ENCODE measurements at regions not wholly inside any gene's neighbourhood (a gene's known extent, or its start where the extent isn't known, plus 50 kb on each side); places are given as distances from the start of the nearest gene placed in this dataset.

DNA sequence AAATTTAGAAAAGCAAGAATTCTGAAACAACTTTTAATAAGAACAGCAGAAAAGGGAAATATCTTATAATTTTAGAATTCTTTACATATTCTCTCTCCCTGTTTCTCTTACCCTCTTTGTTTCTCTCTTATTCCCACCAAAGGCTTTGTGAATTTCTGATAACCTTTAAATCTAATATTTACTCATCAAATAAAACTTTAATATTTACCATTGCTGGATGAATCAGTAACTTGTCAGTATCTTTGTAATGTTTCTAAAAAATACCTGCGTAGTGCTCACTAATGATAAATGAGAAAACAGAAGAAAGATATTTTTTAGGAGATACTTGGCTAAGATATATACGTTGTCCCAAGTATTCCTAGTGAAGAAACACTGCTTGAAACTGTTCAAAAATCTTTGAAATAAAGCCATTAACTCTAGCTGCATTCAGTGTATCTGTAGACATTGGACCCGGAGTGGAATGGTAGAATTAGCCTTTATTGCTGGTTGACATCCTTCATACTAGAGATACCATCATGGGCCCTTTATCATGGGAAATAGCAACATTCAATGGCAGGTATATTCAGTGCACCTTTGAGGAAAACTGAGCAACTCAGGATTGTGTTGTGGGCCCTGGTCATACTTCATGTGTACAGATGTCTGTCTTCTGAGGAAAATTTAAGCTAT is 2160.4 kb downstream of the MAT2B start:
- no peak for ATAC-seq (replicated peaks)
- Mint-ChIP-seq H3K36me3 (no peaks in the 10 kb centered on the region), H3K27me3 (no peaks in the 10 kb centered on the region), H3K4me3 (no peak overlapping the region), H3K27ac (no peak overlapping the region), H3K9me3 (peaks cover 0 to 3% of the 10 kb centered on the region in 2 donors), H3K4me1 (no peaks in the 10 kb centered on the region)
- DNase-seq = no peak

DNA sequence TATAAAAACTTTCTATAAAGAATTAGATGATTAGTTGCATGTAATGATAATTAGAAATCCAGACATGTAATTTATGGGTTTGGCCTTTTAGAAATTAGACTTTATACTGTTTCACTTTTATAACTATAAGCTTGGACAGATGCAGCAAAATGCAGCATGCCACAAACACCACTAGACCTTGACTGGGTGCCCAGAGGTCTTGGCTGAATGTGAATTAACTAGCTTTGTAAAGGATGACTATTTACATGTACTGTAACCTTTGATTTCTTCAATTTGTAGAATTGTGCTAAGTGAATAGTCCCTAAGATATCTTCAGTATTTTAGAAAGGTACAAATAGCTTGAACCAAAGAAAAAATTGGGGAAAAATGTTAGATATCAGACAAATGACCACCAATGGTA is 2168.1 kb downstream of the MAT2B start:
- Mint-ChIP-seq H3K36me3 (no peaks in the 10 kb centered on the region), H3K4me1 (no peaks in the 10 kb centered on the region), H3K9me3 (peaks cover 4 to 7% of the 10 kb centered on the region in 2 donors), H3K27me3 (no peaks in the 10 kb centered on the region), H3K4me3 (no peak overlapping the region), H3K27ac (no peak overlapping the region)
- DNase-seq (no peak), ATAC-seq (replicated peaks) (no peak)

DNA sequence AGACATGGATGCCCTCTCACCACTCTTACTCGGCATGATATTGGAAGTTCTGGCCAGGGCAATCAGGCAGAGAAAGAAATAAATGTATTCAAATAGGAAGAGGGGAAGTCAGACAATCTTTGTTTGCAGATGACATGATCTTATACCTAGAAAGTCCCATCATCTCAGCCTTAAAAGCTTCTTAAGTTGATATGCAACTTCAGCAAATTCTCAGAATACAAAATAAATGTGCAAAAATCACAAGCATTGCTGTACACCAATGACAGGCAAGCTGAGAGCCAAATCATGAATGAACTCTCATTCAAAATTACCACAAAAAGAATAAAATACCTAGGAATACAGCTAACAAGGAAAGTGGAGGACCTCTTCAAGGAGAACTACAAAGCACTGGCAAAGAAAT is 2190.4 kb downstream of the MAT2B start:
- no peak for DNase-seq
- Mint-ChIP-seq H3K4me3 (no peak overlapping the region), H3K4me1 (no peaks in the 10 kb centered on the region), H3K9me3 (peaks cover 5 to 7% of the 10 kb centered on the region in 2 donors), H3K27me3 (no peaks in the 10 kb centered on the region), H3K27ac (no peak overlapping the region), H3K36me3 (no peaks in the 10 kb centered on the region)
- no peak for ATAC-seq (replicated peaks)

DNA sequence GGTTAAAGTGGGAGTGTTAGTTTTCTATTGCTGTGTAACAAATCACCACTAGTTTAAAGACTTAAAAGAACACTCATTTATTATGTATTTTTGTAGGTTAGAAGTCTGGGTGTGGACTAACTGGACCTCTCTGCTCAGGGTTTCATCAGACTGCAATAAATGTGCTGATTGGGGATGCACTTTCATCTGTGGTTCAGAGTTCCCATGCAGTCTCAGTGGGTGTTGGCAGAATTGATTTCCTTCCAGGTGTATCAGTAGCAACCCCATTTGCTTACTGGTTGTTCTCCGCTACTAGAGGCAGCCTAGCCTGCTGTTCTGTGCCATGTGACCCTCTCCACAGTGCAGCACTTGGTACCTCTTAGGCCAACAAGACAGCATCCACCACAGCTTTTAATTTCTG is 2200.5 kb downstream of the MAT2B start:
- DNase-seq (no peak), ATAC-seq (replicated peaks) (no peak)
- Mint-ChIP-seq H3K4me1 (no peaks in the 10 kb centered on the region), H3K27ac (no peak overlapping the region), H3K9me3 (no peaks in the 10 kb centered on the region), H3K27me3 (no peaks in the 10 kb centered on the region), H3K36me3 (no peaks in the 10 kb centered on the region), H3K4me3 (no peak overlapping the region)

DNA sequence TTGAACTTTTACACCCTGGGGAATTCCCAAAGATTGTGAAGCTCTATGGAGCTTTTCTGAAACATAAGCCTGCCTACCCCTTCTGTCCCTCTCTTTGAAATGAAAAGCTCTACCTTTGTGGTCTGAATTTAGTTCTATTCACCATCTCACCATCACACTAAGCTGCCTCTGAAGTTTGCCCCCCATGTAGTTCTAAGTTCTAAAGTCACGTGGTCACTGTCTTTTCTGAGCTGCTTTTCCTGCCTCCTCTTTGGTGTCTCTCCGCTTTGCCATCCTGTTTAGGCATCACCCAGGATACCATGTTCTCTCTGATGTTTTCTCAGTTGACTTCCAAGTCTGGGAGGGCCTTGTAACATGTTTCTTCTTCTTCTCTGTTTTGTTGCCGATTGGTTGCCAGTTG is 2206.6 kb downstream of the MAT2B start:
- Mint-ChIP-seq H3K4me1 (no peaks in the 10 kb centered on the region), H3K27me3 (no peaks in the 10 kb centered on the region), H3K9me3 (peaks cover 0 to 2% of the 10 kb centered on the region in 2 donors), H3K27ac (no peak overlapping the region), H3K4me3 (no peak overlapping the region), H3K36me3 (no peaks in the 10 kb centered on the region)
- DNase-seq (no peak), ATAC-seq (replicated peaks) (no peak)

DNA sequence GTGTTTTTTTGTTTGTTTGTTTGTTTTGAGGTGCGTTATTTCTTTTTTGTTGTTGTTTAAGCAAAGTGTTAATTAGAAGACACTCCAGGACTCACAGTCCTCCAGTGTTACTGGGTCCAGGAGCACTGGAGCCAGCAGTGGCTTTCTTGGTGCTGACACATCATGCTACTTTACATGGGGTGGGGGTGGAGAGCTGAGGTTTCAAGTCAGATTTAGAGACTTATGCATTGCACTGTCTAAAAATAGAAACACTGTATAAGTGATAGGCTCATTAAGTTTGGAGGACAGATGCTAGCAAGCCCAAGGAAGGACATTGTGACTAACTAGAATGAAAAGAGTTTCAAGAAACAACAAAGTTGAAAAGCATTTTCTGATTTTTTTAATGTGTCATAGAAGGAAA is 2209.2 kb downstream of the MAT2B start:
- Mint-ChIP-seq H3K36me3 (no peaks in the 10 kb centered on the region), H3K4me1 (no peaks in the 10 kb centered on the region), H3K4me3 (no peak overlapping the region), H3K27me3 (no peaks in the 10 kb centered on the region), H3K9me3 (peaks cover 0 to 2% of the 10 kb centered on the region in 2 donors), H3K27ac (no peak overlapping the region)
- DNase-seq = no peak
- ATAC-seq (replicated peaks) = no peak

DNA sequence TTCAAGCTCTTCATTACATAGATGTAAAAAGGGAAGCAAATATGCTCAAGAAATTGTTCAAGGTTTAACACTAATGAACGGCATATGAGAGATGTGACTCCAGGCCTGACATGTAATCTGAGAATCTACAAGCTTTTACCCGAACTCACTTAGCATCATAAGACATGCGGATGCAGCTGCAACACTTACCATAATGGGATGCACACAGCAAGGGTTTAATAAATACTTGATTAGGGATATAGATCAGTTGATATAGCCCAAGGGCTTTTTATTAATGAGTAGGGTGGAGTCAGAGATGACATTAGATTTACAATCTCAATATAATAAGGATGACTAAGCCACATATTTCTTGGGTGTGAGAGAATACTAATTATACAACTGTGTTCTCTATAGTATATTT is 2215.5 kb downstream of the MAT2B start:
- Mint-ChIP-seq H3K4me1 (no peaks in the 10 kb centered on the region), H3K27me3 (no peaks in the 10 kb centered on the region), H3K27ac (no peak overlapping the region), H3K4me3 (no peak overlapping the region), H3K9me3 (peaks cover 0 to 11% of the 10 kb centered on the region in 2 donors), H3K36me3 (no peaks in the 10 kb centered on the region)
- ATAC-seq (replicated peaks) = no peak
- DNase-seq = no peak

DNA sequence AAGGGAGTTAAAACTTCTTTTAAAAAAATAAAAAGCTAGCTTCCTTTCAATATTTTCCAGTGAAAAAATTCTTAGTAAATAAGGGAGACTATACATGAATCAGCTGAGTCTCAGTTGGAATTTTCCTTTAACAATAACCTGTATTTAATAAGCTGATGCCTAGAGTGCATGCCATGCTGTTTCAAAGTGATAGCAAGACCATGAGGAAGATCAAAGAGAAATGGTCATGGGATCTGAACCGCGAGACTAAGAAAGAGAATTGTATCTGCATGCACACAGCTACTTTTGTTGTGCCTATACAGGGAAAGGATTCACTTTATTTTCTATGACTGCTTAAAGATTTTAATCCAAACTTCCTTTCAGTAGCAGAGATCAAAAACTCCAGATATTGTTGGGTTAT is 2217.0 kb downstream of the MAT2B start:
- DNase-seq (no peak), ATAC-seq (replicated peaks) (no peak)
- no peaks in the 10 kb centered on the region for H3K27me3 Mint-ChIP-seq
- H3K4me3 Mint-ChIP-seq = no peak overlapping the region
- H3K27ac Mint-ChIP-seq = no peak overlapping the region
- no peaks in the 10 kb centered on the region for H3K36me3 Mint-ChIP-seq
- peaks cover 0 to 11% of the 10 kb centered on the region in 2 donors for H3K9me3 Mint-ChIP-seq
- H3K4me1 Mint-ChIP-seq = no peaks in the 10 kb centered on the region

DNA sequence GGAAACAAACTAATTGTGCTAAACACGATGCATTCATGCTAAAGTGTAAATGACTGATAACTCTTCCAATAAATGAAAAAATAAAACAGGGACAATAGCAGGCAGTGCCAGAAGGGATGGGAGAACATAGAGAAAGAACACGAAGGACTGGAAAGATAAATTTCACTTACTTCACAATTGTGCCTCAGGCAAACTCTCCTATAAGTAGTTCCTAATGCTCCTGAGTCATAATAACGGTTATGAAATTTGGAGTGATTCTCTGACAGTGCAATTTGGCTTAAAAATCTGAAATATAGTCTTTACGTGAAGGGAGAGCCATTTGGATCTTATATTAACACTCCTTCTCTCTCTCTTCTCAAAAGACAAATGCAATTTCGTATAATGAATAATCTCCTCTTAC is 2218.5 kb downstream of the MAT2B start:
- no peak for DNase-seq
- ATAC-seq (replicated peaks) = no peak
- Mint-ChIP-seq H3K36me3 (no peaks in the 10 kb centered on the region), H3K4me1 (no peaks in the 10 kb centered on the region), H3K4me3 (no peak overlapping the region), H3K27ac (no peak overlapping the region), H3K9me3 (peaks cover 0 to 11% of the 10 kb centered on the region in 2 donors), H3K27me3 (no peaks in the 10 kb centered on the region)

DNA sequence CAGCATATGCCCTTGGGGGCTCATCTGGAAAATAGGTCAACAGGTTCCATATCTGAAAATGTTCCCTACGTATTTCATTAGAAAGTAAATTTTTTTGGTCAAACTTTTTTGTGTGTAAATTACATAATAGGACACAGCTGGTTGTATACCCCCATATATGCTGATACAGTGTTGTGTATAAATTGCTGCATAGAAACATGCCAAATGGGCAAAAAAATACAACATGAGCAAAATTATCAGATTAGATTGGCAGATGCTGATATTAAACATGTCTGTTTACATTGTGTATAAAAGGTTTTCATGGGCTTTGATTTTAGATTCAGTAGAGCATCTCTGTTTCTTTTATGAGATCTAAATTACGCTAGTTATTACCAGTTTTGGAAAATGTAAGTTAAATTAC is 2223.0 kb downstream of the MAT2B start:
- Mint-ChIP-seq H3K4me3 (no peak overlapping the region), H3K4me1 (no peaks in the 10 kb centered on the region), H3K27me3 (no peaks in the 10 kb centered on the region), H3K9me3 (peaks cover 3% of the 10 kb centered on the region in 2 donors), H3K36me3 (no peaks in the 10 kb centered on the region), H3K27ac (no peak overlapping the region)
- no peak for ATAC-seq (replicated peaks)
- no peak for DNase-seq

DNA sequence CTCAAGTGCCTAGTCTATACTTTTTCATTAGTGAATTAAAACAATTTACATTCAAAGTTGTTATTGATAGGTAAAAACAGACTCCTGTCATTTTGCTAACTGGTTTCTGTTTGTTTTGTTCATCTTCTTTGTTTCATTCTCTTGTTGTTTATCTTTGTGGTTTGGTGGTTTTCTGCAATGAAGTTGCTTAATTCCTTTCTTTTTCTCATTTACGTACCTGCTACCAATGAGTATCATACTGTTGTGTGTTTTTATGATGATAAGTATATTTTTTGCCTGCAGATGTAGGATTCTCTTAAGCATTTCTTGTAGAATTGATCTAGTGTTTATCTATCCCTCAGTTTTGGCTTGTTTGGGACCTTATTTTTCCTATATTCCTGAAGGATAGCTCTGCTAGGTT is 2230.0 kb downstream of the MAT2B start:
- no peak for ATAC-seq (replicated peaks)
- Mint-ChIP-seq H3K36me3 (no peaks in the 10 kb centered on the region), H3K4me1 (no peaks in the 10 kb centered on the region), H3K9me3 (peaks cover 8 to 11% of the 10 kb centered on the region in 2 donors), H3K4me3 (no peak overlapping the region), H3K27me3 (no peaks in the 10 kb centered on the region), H3K27ac (no peak overlapping the region)
- DNase-seq = no peak

DNA sequence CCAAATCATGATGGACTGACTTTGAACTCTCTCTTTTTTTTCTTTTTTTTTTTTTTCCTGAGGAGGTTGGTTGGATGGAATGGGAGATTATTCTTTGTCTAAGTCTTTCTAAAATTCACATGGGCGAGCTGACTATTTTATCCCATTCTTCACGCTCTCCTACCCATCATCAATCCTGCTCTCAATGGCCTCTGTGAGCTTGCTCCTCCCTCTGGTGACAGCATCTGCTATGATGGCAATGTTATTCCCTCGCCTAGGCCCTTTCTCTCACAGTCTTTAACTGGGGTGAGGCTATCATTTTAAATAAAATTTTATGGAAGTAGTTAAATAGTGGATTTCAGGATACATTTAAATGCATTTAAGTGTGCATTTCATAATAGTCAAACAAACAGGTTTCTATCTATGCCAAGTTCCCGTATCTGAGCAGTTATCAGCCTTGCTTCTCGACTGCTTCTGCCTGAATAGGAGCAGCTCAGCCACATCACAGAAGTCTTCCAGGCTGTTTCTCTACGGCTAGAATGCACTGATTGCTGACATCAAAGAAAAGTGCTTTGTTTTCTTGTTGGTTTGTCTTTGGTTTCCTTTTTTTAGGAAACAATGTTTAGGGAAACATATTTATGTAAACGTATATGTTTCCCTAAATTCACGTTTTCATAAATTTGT is 2233.8 kb downstream of the MAT2B start:
- H3K4me3 Mint-ChIP-seq = no peak overlapping the region
- H3K36me3 Mint-ChIP-seq = no peaks in the 10 kb centered on the region
- H3K27me3 Mint-ChIP-seq = no peaks in the 10 kb centered on the region
- H3K9me3 Mint-ChIP-seq = peaks cover 5 to 6% of the 10 kb centered on the region in 2 donors
- no peak overlapping the region for H3K27ac Mint-ChIP-seq
- DNase-seq (no peak), ATAC-seq (replicated peaks) (no peak)
- no peaks in the 10 kb centered on the region for H3K4me1 Mint-ChIP-seq

DNA sequence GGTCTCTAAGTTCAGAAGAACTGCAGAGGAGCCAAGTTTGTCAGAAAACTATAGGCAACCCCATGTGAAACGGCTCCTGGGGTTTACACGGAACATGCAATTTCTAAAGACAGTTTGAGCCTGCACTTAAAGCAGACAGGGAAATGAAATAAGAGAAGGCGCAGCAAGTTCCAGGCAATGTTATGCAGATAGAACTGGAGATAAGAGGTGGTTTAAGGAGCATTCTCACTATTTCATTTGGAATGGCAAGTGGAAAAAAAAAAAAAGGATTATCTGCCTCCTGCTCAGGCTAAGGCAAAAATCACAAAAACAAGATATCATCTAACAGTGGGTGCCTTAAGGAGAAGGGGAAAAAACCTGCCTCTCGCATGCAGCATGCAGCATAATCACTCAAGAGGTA is 2252.4 kb downstream of the MAT2B start:
- Mint-ChIP-seq H3K27ac (no peak overlapping the region), H3K27me3 (no peaks in the 10 kb centered on the region), H3K4me3 (no peak overlapping the region), H3K36me3 (no peaks in the 10 kb centered on the region), H3K4me1 (no peaks in the 10 kb centered on the region), H3K9me3 (peaks cover 0 to 1% of the 10 kb centered on the region in 2 donors)
- ATAC-seq (replicated peaks) (no peak), DNase-seq (no peak)

DNA sequence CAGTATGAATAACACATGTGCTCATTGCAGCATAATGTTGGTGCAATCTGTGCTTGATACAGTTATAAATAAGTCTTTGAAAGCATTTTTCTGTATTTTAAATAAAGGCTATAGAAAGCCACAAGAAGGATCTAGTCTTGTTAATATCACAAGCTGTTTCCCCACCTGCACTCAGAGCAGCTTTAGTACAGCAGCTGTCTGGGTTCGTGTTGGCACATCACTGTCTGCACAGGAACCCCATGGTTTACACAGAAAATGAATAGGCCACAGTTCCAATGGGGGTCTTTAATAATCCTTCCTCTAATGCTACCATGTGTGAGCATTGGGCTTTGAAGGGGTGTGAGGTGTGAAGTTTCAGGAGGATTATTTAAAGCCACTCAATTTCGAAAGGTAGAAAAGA is 2269.7 kb downstream of the MAT2B start:
- Mint-ChIP-seq H3K4me3 (no peak overlapping the region), H3K4me1 (no peaks in the 10 kb centered on the region), H3K27me3 (no peaks in the 10 kb centered on the region), H3K27ac (no peak overlapping the region), H3K9me3 (peaks cover 2 to 4% of the 10 kb centered on the region in 2 donors), H3K36me3 (no peaks in the 10 kb centered on the region)
- ATAC-seq (replicated peaks) (no peak), DNase-seq (no peak)

DNA sequence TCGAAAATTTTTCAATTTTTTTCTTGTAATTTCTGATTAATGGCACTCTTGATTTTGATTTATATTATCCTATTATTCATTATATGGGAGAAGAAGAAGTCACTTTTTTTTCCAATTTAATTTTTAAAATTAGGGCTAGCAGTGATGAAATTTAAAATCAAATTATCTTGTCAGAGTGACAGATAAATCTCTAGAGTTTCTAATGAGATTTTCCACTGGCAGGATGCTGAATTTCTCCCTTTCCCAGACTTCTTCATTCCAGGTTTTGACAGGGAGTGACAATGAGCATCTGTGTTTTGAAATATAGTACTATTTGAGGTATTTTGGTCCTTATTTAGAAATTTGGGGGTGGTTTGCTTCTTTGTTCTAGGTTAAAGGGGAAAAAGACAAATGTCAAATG is 2274.1 kb downstream of the MAT2B start:
- Mint-ChIP-seq H3K9me3 (peaks cover 4 to 8% of the 10 kb centered on the region in 2 donors), H3K4me1 (no peaks in the 10 kb centered on the region), H3K36me3 (no peaks in the 10 kb centered on the region), H3K27ac (no peak overlapping the region), H3K27me3 (no peaks in the 10 kb centered on the region), H3K4me3 (no peak overlapping the region)
- no peak for ATAC-seq (replicated peaks)
- DNase-seq = no peak

Data from stimulated activated naive B cell treated with anti-CD40 and anti-IgM and Interleukin-4, amounts not matched to agents 10 μg/mL and 1 μg/mL and 100 μg/mL, for 72 hours (primary cell).